Activated T-helper 1 cell treated with Interleukin-2 at 50 U/mL for 16 hours (primary cell): ENCODE measurements at regions not wholly inside any gene's neighbourhood (a gene's known extent, or its start where the extent isn't known, plus 50 kb on each side); places are given as distances from the start of the nearest gene placed in this dataset.
"Not testable (repeated sequence)": the region's sequence is repeated elsewhere in the genome, so short reads cannot be mapped to it uniquely, and the experiment has no call there.

Experiments
- DNase-seq: peaks from one replicate; pipeline ENCODE4 v3.0.0-alpha.2; 2020; ENCODE audit warnings: low read depth

- no peak for DNase-seq
Observed at GRCh38 chr17:72472106-72472505, 351.3 kb downstream of the SOX9 start.

- DNase-seq, result not testable (repeated sequence)
Observed at GRCh38 chr17:72472853-72473390, 352.1 kb downstream of the SOX9 start.

GRCh38 chr17:72474243-72474642 is 353.4 kb downstream of the SOX9 start:
- no peak for DNase-seq

GRCh38 chr17:72474719-72475477 is 354.1 kb downstream of the SOX9 start:
- DNase-seq, result no peak

- DNase-seq, result no peak
Observed at GRCh38 chr17:72476134-72476533, 355.3 kb downstream of the SOX9 start.

- no peak for DNase-seq
Observed at GRCh38 chr17:72476575-72476986, 355.8 kb downstream of the SOX9 start.

GRCh38 chr17:72477491-72477890 is 356.7 kb downstream of the SOX9 start:
- no peak for DNase-seq

GRCh38 chr17:72479113-72479512 is 358.3 kb downstream of the SOX9 start:
- no peak for DNase-seq

- DNase-seq, result no peak
Observed at GRCh38 chr17:72481572-72481971, 360.8 kb downstream of the SOX9 start.

- no peak for DNase-seq
Observed at GRCh38 chr17:72485596-72485995, 364.8 kb downstream of the SOX9 start.

- no peak for DNase-seq
Observed at GRCh38 chr17:72486806-72487205, 366.0 kb downstream of the SOX9 start.

- no peak for DNase-seq
Observed at GRCh38 chr17:72487731-72488494, 367.1 kb downstream of the SOX9 start.

GRCh38 chr17:72488555-72489271 is 367.9 kb downstream of the SOX9 start:
- DNase-seq, result no peak

GRCh38 chr17:72489272-72489641 is 368.4 kb downstream of the SOX9 start:
- DNase-seq, result no peak

GRCh38 chr17:72491102-72491501 is 370.3 kb downstream of the SOX9 start:
- no peak for DNase-seq

- DNase-seq, result no peak
Observed at GRCh38 chr17:72492494-72492893, 371.7 kb downstream of the SOX9 start.

GRCh38 chr17:72492941-72493340 is 372.1 kb downstream of the SOX9 start:
- no peak for DNase-seq

- no peak for DNase-seq
Observed at GRCh38 chr17:72494566-72494965, 373.7 kb downstream of the SOX9 start.

GRCh38 chr17:72496461-72496860 is 375.6 kb downstream of the SOX9 start:
- DNase-seq, result no peak

GRCh38 chr17:72497915-72498314 is 377.1 kb downstream of the SOX9 start:
- no peak for DNase-seq

GRCh38 chr17:72498364-72499210 is 377.8 kb downstream of the SOX9 start:
- DNase-seq, result no peak
